Naive B cell (primary cell): ENCODE measurements at regions not wholly inside any gene's neighbourhood (a gene's known extent, or its start where the extent isn't known, plus 50 kb on each side); places are given as distances from the start of the nearest gene placed in this dataset.
"Not testable (repeated sequence)": the region's sequence is repeated elsewhere in the genome, so short reads cannot be mapped to it uniquely, and the experiment has no call there.

ENCODE experiments used
- ATAC-seq, 2 donors: fragments of 150-1000 bp; cut with Tn5 transposase; 2 replicates each; pipeline ENCODE4 v1.10.0; 2021; ENCODE audit warnings: low read depth in 2 of 2, mild to moderate bottlenecking in 2 of 2, moderate library complexity in 2 of 2
- DNase-seq: peaks from one replicate; pipeline ENCODE4 v3.0.0; 2022
- H3K27ac Mint-ChIP-seq, 6 donors: one replicate each; pipeline ENCODE4 v1.8.0; 2020 to 2022; ENCODE audit warnings: mild to moderate bottlenecking in 6 of 6, mixed read lengths in 6 of 6, moderate library complexity in 5 of 6, inconsistent platforms in 2 of 6
- H3K27me3 Mint-ChIP-seq, 3 donors: one replicate each; pipeline ENCODE4 v1.8.0; 2021 to 2022; ENCODE audit warnings: mixed read lengths in 3 of 3, mild to moderate bottlenecking in 1 of 3
- H3K36me3 Mint-ChIP-seq, 2 donors: one replicate each; pipeline ENCODE4 v1.8.0; 2020 to 2022; ENCODE audit warnings: mixed read lengths in 2 of 2, inconsistent platforms in 1 of 2, mild to moderate bottlenecking in 1 of 2
- H3K4me1 Mint-ChIP-seq, 3 donors: one replicate each; pipeline ENCODE4 v1.8.0; 2020 to 2022; ENCODE audit warnings: mixed read lengths in 3 of 3, inconsistent platforms in 1 of 3, mild to moderate bottlenecking in 1 of 3, moderate library complexity in 1 of 3
- H3K4me3 Mint-ChIP-seq, 8 donors: one replicate each; pipeline ENCODE4 v1.8.0; 2020 to 2022; ENCODE audit warnings: mild to moderate bottlenecking in 8 of 8, mixed read lengths in 8 of 8, moderate library complexity in 8 of 8, inconsistent platforms in 2 of 8
- H3K9me3 Mint-ChIP-seq, 7 donors: one replicate each; pipeline ENCODE4 v1.8.0; 2020 to 2022; ENCODE audit warnings: mixed read lengths in 7 of 7, mild to moderate bottlenecking in 5 of 7, inconsistent platforms in 2 of 7, moderate library complexity in 1 of 7

GRCh38 chr6:115873901-115874300, 186.8 kb downstream of the FRK start:
- Mint-ChIP-seq H3K4me1 (no peaks in the 10 kb centered on the region), H3K27ac (no peak overlapping the region), H3K4me3 (no peak overlapping the region), H3K9me3 (no peaks in the 10 kb centered on the region), H3K36me3 (no peaks in the 10 kb centered on the region), H3K27me3 (no peaks in the 10 kb centered on the region)
- ATAC-seq (no peak), DNase-seq (no peak)

- no peak overlapping the region for H3K4me3 Mint-ChIP-seq
- DNase-seq, result no peak
These were observed 190.2 kb downstream of the FRK start for GRCh38 chr6:115870464-115870863.

GRCh38 chr6:115865914-115866313, 194.8 kb downstream of the FRK start:
- Mint-ChIP-seq H3K27me3 (no peaks in the 10 kb centered on the region), H3K4me1 (no peaks in the 10 kb centered on the region), H3K9me3 (no peaks in the 10 kb centered on the region), H3K4me3 (no peak overlapping the region), H3K27ac (peak overlapping the region in 1 of 6 donors; percentile 5), H3K36me3 (no peaks in the 10 kb centered on the region)
- DNase-seq (no peak), ATAC-seq (no peak)

More at GRCh38 chr6:115870464-115870863, 190.2 kb downstream of the FRK start:
- H3K9me3 Mint-ChIP-seq, result no peaks in the 10 kb centered on the region
- no peaks in the 10 kb centered on the region for H3K36me3 Mint-ChIP-seq
- no peak for ATAC-seq
- no peaks in the 10 kb centered on the region for H3K4me1 Mint-ChIP-seq
- H3K27ac Mint-ChIP-seq, result no peak overlapping the region
- no peaks in the 10 kb centered on the region for H3K27me3 Mint-ChIP-seq

DNA sequence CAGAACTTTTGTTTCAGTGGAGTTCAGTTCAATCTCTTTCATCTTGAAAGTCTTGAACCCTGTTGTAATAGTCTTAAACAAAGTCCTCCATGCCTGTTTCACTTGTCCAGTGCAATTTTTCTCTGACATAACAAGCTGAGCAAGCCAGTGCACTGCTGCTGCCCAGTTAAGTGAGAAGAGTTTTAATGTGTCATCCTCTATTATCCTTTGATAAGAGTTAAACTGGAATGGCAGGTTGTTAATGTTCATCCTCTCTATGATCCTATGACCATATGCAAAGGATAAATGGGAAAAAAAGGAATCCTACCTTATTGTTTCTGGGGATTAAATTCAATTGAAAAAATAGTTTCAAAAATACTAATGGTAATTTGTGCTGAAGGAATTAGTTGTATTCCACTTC, 197.5 kb downstream of the FRK start:
- no peak overlapping the region for H3K4me3 Mint-ChIP-seq
- H3K27me3 Mint-ChIP-seq, result no peaks in the 10 kb centered on the region
- no peaks in the 10 kb centered on the region for H3K36me3 Mint-ChIP-seq
- peaks cover 0 to 15% (median 6%) of the 10 kb centered on the region in 7 donors for H3K9me3 Mint-ChIP-seq
- no peak for ATAC-seq
- H3K4me1 Mint-ChIP-seq, result no peaks in the 10 kb centered on the region
- DNase-seq, result no peak
- no peak overlapping the region for H3K27ac Mint-ChIP-seq

- H3K9me3 Mint-ChIP-seq, result peaks cover 0 to 28% (median 11%) of the 10 kb centered on the region in 7 donors
- not testable (repeated sequence) for DNase-seq, H3K4me1 Mint-ChIP-seq, ATAC-seq, H3K27me3 Mint-ChIP-seq, H3K27ac Mint-ChIP-seq, H3K36me3 Mint-ChIP-seq, H3K4me3 Mint-ChIP-seq
These were observed 199.0 kb downstream of the FRK start for GRCh38 chr6:115861658-115862057.

DNA sequence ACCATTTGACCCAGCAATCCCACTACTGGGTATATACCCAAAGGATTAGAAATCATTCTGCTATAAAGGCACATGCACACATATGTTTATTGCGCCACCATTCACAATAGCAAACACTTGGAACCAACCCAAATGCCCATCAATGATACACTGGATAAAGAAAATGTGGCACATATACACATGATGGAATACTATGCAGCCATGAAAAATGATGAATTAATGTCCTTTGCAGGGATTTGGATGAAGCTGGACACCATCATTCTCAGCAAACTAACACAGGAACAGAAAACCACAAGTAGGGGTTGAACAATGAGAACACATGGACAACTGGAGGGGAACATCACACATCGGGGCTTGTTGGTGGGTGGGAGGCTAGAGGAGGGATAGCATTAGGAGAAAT, 201.1 kb downstream of the FRK start:
- not testable (repeated sequence) for H3K4me1 Mint-ChIP-seq, ATAC-seq, H3K27me3 Mint-ChIP-seq, DNase-seq, H3K27ac Mint-ChIP-seq, H3K4me3 Mint-ChIP-seq
- H3K36me3 Mint-ChIP-seq, result peaks cover 0 to 12% of the 10 kb centered on the region in 2 donors
- peaks cover 5 to 44% (median 18%) of the 10 kb centered on the region in 7 donors for H3K9me3 Mint-ChIP-seq

DNA sequence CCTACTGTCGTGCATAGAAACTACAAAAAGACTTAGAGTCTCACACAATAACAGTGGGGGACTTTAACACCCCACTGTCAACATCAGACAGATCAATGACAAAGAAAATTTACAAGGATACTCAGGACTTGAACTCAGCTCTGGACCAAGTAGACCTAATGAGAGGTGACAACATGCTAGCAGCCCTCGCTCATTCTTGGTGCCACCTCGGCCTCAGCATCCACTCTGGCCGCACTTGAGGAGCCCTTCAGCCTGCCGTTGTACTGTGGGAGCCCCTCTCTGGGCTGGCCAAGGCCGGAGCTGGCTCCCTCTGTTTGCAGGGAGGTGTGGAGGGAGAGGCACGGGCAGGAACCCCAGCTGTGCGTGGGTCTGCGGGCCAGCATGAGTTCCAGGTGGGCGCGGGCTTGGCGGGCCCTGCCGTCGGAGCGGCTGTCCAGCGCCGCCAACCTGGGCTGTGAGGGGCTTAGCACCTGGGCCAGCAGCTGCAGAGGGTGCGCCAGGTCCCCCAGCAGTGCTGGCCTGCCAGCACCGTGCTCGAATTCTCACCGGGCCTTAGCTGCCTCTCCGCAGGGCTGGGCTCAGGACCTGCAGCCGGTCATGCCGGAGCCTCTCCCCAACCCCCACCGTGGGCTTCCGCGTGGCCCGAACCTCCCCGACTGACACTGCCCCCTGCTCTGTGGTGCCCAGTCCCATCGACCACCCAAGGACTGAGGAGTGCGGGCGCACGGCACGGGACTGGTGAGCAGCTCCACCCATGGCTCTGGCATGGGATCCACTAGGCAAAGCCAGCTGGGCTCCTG, 205.6 kb downstream of the FRK start:
- H3K27ac Mint-ChIP-seq, result no peak overlapping the region
- no peaks in the 10 kb centered on the region for H3K4me1 Mint-ChIP-seq
- ATAC-seq (no peak), DNase-seq (no peak)
- no peak overlapping the region for H3K4me3 Mint-ChIP-seq
- H3K36me3 Mint-ChIP-seq, result peaks cover 0 to 15% of the 10 kb centered on the region in 2 donors
- H3K27me3 Mint-ChIP-seq, result no peaks in the 10 kb centered on the region
- H3K9me3 Mint-ChIP-seq, result peaks cover 11 to 49% (median 22%) of the 10 kb centered on the region in 7 donors

DNA sequence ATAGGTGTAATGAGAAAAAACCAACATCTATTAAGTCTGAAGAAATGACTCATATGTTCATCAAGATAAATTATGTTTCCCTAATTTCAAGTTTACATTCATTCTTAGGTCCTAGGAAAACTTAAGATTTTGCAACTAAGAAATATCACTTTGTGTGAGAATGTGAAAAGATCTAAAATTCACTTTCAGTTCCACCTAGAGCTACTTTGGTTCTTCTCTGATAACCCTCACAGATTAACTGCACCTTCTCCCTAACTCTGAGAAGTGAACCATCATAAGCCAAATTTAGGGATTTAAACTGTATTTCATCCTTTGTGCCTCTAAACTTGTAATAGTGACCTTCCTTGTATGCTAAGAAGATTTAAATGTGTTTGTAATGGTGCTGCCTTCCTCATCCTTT, 213.0 kb downstream of the FRK start:
- Mint-ChIP-seq H3K4me1 (no peaks in the 10 kb centered on the region), H3K27me3 (no peaks in the 10 kb centered on the region), H3K9me3 (peaks cover 0 to 6% (median 0%) of the 10 kb centered on the region in 7 donors), H3K27ac (no peak overlapping the region), H3K36me3 (no peaks in the 10 kb centered on the region), H3K4me3 (no peak overlapping the region)
- ATAC-seq, result no peak
- no peak for DNase-seq

- no peaks in the 10 kb centered on the region for H3K4me1 Mint-ChIP-seq
- no peak overlapping the region for H3K27ac Mint-ChIP-seq
- DNase-seq (no peak), ATAC-seq (no peak)
- no peaks in the 10 kb centered on the region for H3K27me3 Mint-ChIP-seq
- peaks cover 0 to 6% (median 0%) of the 10 kb centered on the region in 7 donors for H3K9me3 Mint-ChIP-seq
- H3K36me3 Mint-ChIP-seq, result no peaks in the 10 kb centered on the region
- H3K4me3 Mint-ChIP-seq, result no peak overlapping the region
These were observed 216.7 kb downstream of the FRK start for GRCh38 chr6:115843945-115844344.

GRCh38 chr6:115842338-115842737, 218.4 kb downstream of the FRK start:
- no peaks in the 10 kb centered on the region for H3K27me3 Mint-ChIP-seq
- no peaks in the 10 kb centered on the region for H3K36me3 Mint-ChIP-seq
- peaks cover 0 to 6% (median 0%) of the 10 kb centered on the region in 7 donors for H3K9me3 Mint-ChIP-seq
- no peak overlapping the region for H3K4me3 Mint-ChIP-seq
- no peak for DNase-seq
- H3K4me1 Mint-ChIP-seq, result no peaks in the 10 kb centered on the region
- no peak overlapping the region for H3K27ac Mint-ChIP-seq
- no peak for ATAC-seq

DNA sequence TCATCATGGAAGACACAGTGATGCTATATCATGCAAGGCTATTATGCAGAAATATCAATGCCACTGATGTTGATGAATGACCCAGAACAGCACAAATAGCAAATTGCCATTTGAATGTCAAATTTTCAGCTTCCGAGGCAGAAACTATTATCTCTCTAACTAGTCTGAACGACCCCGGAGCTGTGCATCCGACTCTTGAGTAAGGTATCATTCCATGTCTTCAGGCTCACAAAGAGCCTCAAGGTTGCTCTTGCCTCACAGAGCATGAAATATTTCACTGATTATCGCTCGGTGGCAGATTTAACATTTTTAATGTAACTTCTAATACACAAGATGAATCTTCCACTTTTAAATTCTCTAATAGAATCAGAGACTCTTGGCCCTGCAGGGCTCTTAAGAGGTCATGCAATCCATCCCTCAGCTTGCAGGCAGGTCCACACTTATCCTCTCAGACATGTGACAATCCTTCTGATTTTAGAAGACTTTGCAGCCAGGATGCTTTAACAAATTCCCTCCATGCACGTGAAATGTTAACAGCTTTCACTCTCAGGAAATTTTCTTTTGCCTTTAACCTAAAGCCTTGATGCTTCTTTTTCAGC, 221.0 kb downstream of the FRK start:
- no peak overlapping the region for H3K27ac Mint-ChIP-seq
- no peak for DNase-seq
- peaks cover 4 to 10% (median 5%) of the 10 kb centered on the region in 7 donors for H3K9me3 Mint-ChIP-seq
- no peaks in the 10 kb centered on the region for H3K4me1 Mint-ChIP-seq
- no peaks in the 10 kb centered on the region for H3K27me3 Mint-ChIP-seq
- no peak for ATAC-seq
- no peak overlapping the region for H3K4me3 Mint-ChIP-seq
- peaks cover 4 to 12% of the 10 kb centered on the region in 2 donors for H3K36me3 Mint-ChIP-seq

DNA sequence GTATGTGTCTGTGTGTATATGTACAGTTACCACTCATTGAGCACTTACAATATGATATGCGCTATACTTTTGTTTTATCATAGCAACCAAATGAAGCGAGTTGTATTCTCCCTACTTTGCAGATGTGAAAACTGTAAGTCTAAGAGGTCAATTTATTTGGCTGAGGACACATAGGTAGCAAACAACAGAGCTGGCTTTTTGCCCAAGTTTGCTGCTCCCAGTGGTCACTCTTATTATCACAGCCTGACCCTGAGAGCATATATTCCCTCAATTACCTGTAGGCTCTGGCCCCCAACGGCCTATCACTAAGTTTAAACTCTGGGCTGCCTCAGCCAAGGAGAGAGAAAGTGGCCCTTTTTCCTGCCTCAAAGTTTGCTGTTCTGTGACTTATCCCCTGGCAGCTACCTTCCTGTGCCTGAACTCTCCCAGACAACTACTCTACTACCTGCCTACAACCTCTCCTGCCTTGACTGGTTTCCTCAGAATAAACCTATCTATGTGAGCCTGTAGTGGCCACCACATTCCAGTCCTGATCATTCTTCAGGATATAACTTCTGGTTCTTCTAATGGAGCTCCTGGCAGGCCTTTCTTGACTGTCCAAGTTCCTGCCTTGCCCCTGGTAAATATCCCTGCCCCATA, 221.8 kb downstream of the FRK start:
- Mint-ChIP-seq H3K27ac (no peak overlapping the region), H3K27me3 (no peaks in the 10 kb centered on the region), H3K4me1 (no peaks in the 10 kb centered on the region), H3K36me3 (peaks cover 4 to 12% of the 10 kb centered on the region in 2 donors), H3K4me3 (no peak overlapping the region), H3K9me3 (peaks cover 4 to 10% (median 5%) of the 10 kb centered on the region in 7 donors)
- DNase-seq, result no peak
- no peak for ATAC-seq

- DNase-seq (no peak), ATAC-seq (no peak)
- Mint-ChIP-seq H3K4me3 (no peak overlapping the region), H3K36me3 (peaks cover 4 to 12% of the 10 kb centered on the region in 2 donors), H3K27me3 (no peaks in the 10 kb centered on the region), H3K27ac (no peak overlapping the region), H3K9me3 (peaks cover 4 to 10% (median 5%) of the 10 kb centered on the region in 7 donors), H3K4me1 (no peaks in the 10 kb centered on the region)
These were observed 222.5 kb downstream of the FRK start for GRCh38 chr6:115838216-115838615.

GRCh38 chr6:115836374-115836773, 224.3 kb downstream of the FRK start:
- peaks cover 4 to 10% (median 7%) of the 10 kb centered on the region in 7 donors for H3K9me3 Mint-ChIP-seq
- H3K27ac Mint-ChIP-seq, H3K27me3 Mint-ChIP-seq, H3K4me1 Mint-ChIP-seq, ATAC-seq, DNase-seq, H3K4me3 Mint-ChIP-seq: not testable (repeated sequence)
- peaks cover 4 to 12% of the 10 kb centered on the region in 2 donors for H3K36me3 Mint-ChIP-seq
